GM19239 (cell line): ENCODE measurements at regions not wholly inside any gene's neighbourhood (a gene's known extent, or its start where the extent isn't known, plus 50 kb on each side); places are given as distances from the start of the nearest gene placed in this dataset.

Experiments used
- DNase-seq: peaks from one replicate; pipeline ENCODE4 v3.0.0; 2011; ENCODE audit warnings: low spot score; ENCODE audit not compliant: insufficient read length
- FAIRE-seq: peaks from 2 replicates; lab custom pipeline; 2011; peaks lifted over from hg19 to GRCh38; lab: Jason Lieb, UNC

- DNase-seq: no peak
- no peak for FAIRE-seq
These were observed 512.6 kb downstream of the ISL1 start for GRCh38 chr5:51895834-51896233.

- FAIRE-seq (no peak), DNase-seq (no peak)
These were observed 519.3 kb downstream of the ISL1 start for GRCh38 chr5:51902512-51902911.

- DNase-seq (no peak), FAIRE-seq (no peak)
These were observed 525.0 kb downstream of the ISL1 start for GRCh38 chr5:51908215-51908614.

- DNase-seq (no peak), FAIRE-seq (no peak)
These were observed 561.4 kb downstream of the ISL1 start for GRCh38 chr5:51944500-51945125.

- FAIRE-seq (no peak), DNase-seq (no peak)
These were observed 575.2 kb downstream of the ISL1 start for GRCh38 chr5:51958473-51958872.

- DNase-seq (no peak), FAIRE-seq (no peak)
These were observed 577.4 kb downstream of the ISL1 start for GRCh38 chr5:51960617-51961121.

GRCh38 chr5:51961154-51961562, 577.9 kb downstream of the ISL1 start:
- no peak for DNase-seq
- no peak for FAIRE-seq

GRCh38 chr5:51968756-51969155, 585.5 kb downstream of the ISL1 start:
- no peak for FAIRE-seq

GRCh38 chr5:51974834-51975233, 591.6 kb downstream of the ISL1 start:
- DNase-seq (no peak), FAIRE-seq (no peak)

More at GRCh38 chr5:51968756-51969155, 585.5 kb downstream of the ISL1 start:
- no peak for DNase-seq

GRCh38 chr5:51977014-51977413, 593.8 kb downstream of the ISL1 start:
- FAIRE-seq (no peak), DNase-seq (no peak)

- FAIRE-seq: no peak
These were observed 599.9 kb downstream of the ISL1 start for GRCh38 chr5:51983161-51983560.

GRCh38 chr5:51986733-51987132, 603.5 kb downstream of the ISL1 start:
- no peak for DNase-seq
- no peak for FAIRE-seq

More at GRCh38 chr5:51983161-51983560, 599.9 kb downstream of the ISL1 start:
- no peak for DNase-seq

GRCh38 chr5:51987239-51987638, 604.0 kb downstream of the ISL1 start:
- no peak for FAIRE-seq
- no peak for DNase-seq

- FAIRE-seq: no peak
- no peak for DNase-seq
These were observed 604.5 kb downstream of the ISL1 start for GRCh38 chr5:51987669-51988209.

- FAIRE-seq (no peak), DNase-seq (no peak)
These were observed 605.4 kb downstream of the ISL1 start for GRCh38 chr5:51988634-51989033.

GRCh38 chr5:51990241-51990640, 607.0 kb downstream of the ISL1 start:
- DNase-seq (no peak), FAIRE-seq (no peak)

GRCh38 chr5:51990661-51991180, 607.5 kb downstream of the ISL1 start:
- DNase-seq (no peak), FAIRE-seq (no peak)

- no peak for DNase-seq
- FAIRE-seq: no peak
These were observed 608.7 kb downstream of the ISL1 start for GRCh38 chr5:51991940-51992339.

GRCh38 chr5:51995773-51996306, 612.6 kb downstream of the ISL1 start:
- no peak for DNase-seq
- FAIRE-seq: no peak

GRCh38 chr5:51996356-51996861, 613.2 kb downstream of the ISL1 start:
- no peak for FAIRE-seq

GRCh38 chr5:51997500-51997899, 614.3 kb downstream of the ISL1 start:
- DNase-seq: no peak
- FAIRE-seq: no peak

More at GRCh38 chr5:51996356-51996861, 613.2 kb downstream of the ISL1 start:
- DNase-seq: no peak
